Fibroblast of mammary gland (primary cell): ENCODE measurements at regions not wholly inside any gene's neighbourhood (a gene's known extent, or its start where the extent isn't known, plus 50 kb on each side); places are given as distances from the start of the nearest gene placed in this dataset.

ENCODE experiments used
- DNase-seq: peaks from one replicate; pipeline ENCODE4 v3.0.0-alpha.2; 2010; ENCODE audit warnings: low read depth
- H3K4me3 ChIP-seq: 2 replicates; pipeline ENCODE4 v1.5.1; 2011; ENCODE audit warnings: low read depth, mild to moderate bottlenecking, low read length, moderate library complexity; ENCODE audit not compliant: control insufficient read depth
- CTCF ChIP-seq: conservative IDR thresholded peaks from 2 replicates; pipeline ENCODE4 v1.5.1; 2011; ENCODE audit warnings: low read depth, low read length, inconsistent platforms; ENCODE audit not compliant: control insufficient read depth, insufficient read depth

- DNase-seq: no peak
- no peak overlapping the region for H3K4me3 ChIP-seq
- TF ChIP-seq CTCF: no peak
Measured at GRCh38 chr3:187931770-187932278, 186.6 kb upstream of the BCL6 start.

- no peak for TF ChIP-seq CTCF
Measured at GRCh38 chr3:187932530-187932929, 187.3 kb upstream of the BCL6 start.

GRCh38 chr3:187935623-187936156, 190.4 kb upstream of the BCL6 start:
- no peak for TF ChIP-seq CTCF
- H3K4me3 ChIP-seq: no peak overlapping the region
- DNase-seq: no peak

More at GRCh38 chr3:187932530-187932929, 187.3 kb upstream of the BCL6 start:
- no peak overlapping the region for H3K4me3 ChIP-seq
- DNase-seq: no peak

- TF ChIP-seq CTCF: no peak
- no peak for DNase-seq
- no peak overlapping the region for H3K4me3 ChIP-seq
Measured at GRCh38 chr3:187936676-187937075, 191.4 kb upstream of the BCL6 start.

- no peak for DNase-seq
- no peak for TF ChIP-seq CTCF
- no peak overlapping the region for H3K4me3 ChIP-seq
Measured at GRCh38 chr3:187939891-187940290, 194.6 kb upstream of the BCL6 start.

- no peak for TF ChIP-seq CTCF
- no peak for DNase-seq
Measured at GRCh38 chr3:187941135-187941847, 196.0 kb upstream of the BCL6 start.

More at GRCh38 chr3:187941135-187941847, 196.0 kb upstream of the BCL6 start:
- H3K4me3 ChIP-seq: no peak overlapping the region
